Panc1 (cell line): ENCODE measurements at regions not wholly inside any gene's neighbourhood (a gene's known extent, or its start where the extent isn't known, plus 50 kb on each side); places are given as distances from the start of the nearest gene placed in this dataset.

Source experiments
- CTCF ChIP-seq: fragments of 450-650 bp; IDR thresholded peaks from 2 replicates; pipeline ENCODE4 v1.5.1; 2017; ENCODE audit warnings: mild to moderate bottlenecking
- POLR2AphosphoS5 ChIP-seq: IDR thresholded peaks from 2 replicates; pipeline ENCODE4 v1.6.1; 2012; ENCODE audit warnings: mild to moderate bottlenecking, low read depth, low read length, moderate library complexity
- REST ChIP-seq, 2 experiments: IDR thresholded peaks; 2 replicates each; pipeline ENCODE4 v1.6.1; 2011 to 2012; ENCODE audit warnings: low read depth in 2 of 2, control low read depth in 1 of 2, low read length in 1 of 2, mild to moderate bottlenecking in 1 of 2, moderate library complexity in 1 of 2; ENCODE audit not compliant: insufficient read depth in 1 of 2
- TCF7L2 ChIP-seq: IDR thresholded peaks from 2 replicates; pipeline ENCODE4 v1.6.1; 2011; ENCODE audit warnings: mild to moderate bottlenecking, low read depth, low read length, inconsistent platforms

GRCh38 chr10:85535926-85536325, 830.7 kb downstream of the GRID1 start:
- no peak for TF ChIP-seq CTCF
- TF ChIP-seq REST (IDR thresholded peaks at IDR 0.05; ENCODE audit: insufficient read depth in 1 of 2, low read depth in 2 of 2, low read length in 1 of 2) = no peak
- no peak for TF ChIP-seq TCF7L2
- no peak for TF ChIP-seq POLR2AphosphoS5
